Esophagus (tissue), 2 donors: ENCODE measurements at regions not wholly inside any gene's neighbourhood (a gene's known extent, or its start where the extent isn't known, plus 50 kb on each side); places are given as distances from the start of the nearest gene placed in this dataset.

Experiments used
- H3K27ac ChIP-seq, 2 donors: one replicate each; pipeline ENCODE4 v1.5.1; 2013; ENCODE audit warnings: low read depth in 2 of 2, mild to moderate bottlenecking in 2 of 2, inconsistent platforms in 1 of 2, low read length in 1 of 2, moderate library complexity in 1 of 2
- H3K27me3 ChIP-seq, 2 donors: one replicate each; pipeline ENCODE4 v1.6.1; 2013; ENCODE audit warnings: low read length in 2 of 2, control low read depth in 1 of 2, mild to moderate bottlenecking in 1 of 2; ENCODE audit not compliant: insufficient read depth in 2 of 2, control insufficient read depth in 1 of 2
- H3K36me3 ChIP-seq, 2 donors: one replicate each; pipeline ENCODE4 v1.6.1; 2013; ENCODE audit warnings: low read length in 1 of 2; ENCODE audit not compliant: control insufficient read depth in 2 of 2, insufficient read depth in 2 of 2
- H3K4me1 ChIP-seq, 2 donors: one replicate each; pipeline ENCODE4 v1.6.1; 2013; ENCODE audit warnings: low read length in 1 of 2; ENCODE audit not compliant: control insufficient read depth in 2 of 2, insufficient read depth in 2 of 2
- H3K4me3 ChIP-seq, 2 donors: one replicate each; pipeline ENCODE4 v1.5.1; 2013; ENCODE audit warnings: low read length in 2 of 2, mild to moderate bottlenecking in 2 of 2, low read depth in 1 of 2, moderate library complexity in 1 of 2
- H3K9me3 ChIP-seq, 2 donors: one replicate each; pipeline ENCODE4 v1.6.1; 2013; ENCODE audit warnings: mild to moderate bottlenecking in 2 of 2, low read depth in 1 of 2, low read length in 1 of 2, moderate library complexity in 1 of 2; ENCODE audit not compliant: control insufficient read depth in 2 of 2, insufficient read depth in 1 of 2
- WGBS, 2 donors: extraction: QIAGEN DNeasy Blood & Tissue Kit; methylation state at CpG; one replicate each; pipeline ENCODE4 v1.1.7; 2013; 5-methylcytosine and 5-hydroxymethylcytosine counted together
- donor health status: healthy with polysubstance abuse.
- donor health status: Bipolar disorder and iron deficiency.

- peak overlapping the region in 1 of 2 donors; percentile 35 for H3K4me3 ChIP-seq
- H3K27ac ChIP-seq: no peak overlapping the region
- H3K36me3 ChIP-seq: no peaks in the 10 kb centered on the region
- H3K4me1 ChIP-seq: no peaks in the 10 kb centered on the region
- no peaks in the 10 kb centered on the region for H3K9me3 ChIP-seq
- WGBS, 2 donors: 1 to 2% methylated on average over 23 to 114 of the region's 120 CpGs
- peaks cover 11 to 12% of the 10 kb centered on the region in 2 donors for H3K27me3 ChIP-seq
These were observed 1251.9 kb downstream of the BRD1 start for GRCh38 chr22:48575618-48576332.

- Histone ChIP-seq H3K36me3 (no peaks in the 10 kb centered on the region), H3K27me3 (peaks cover 11 to 12% of the 10 kb centered on the region in 2 donors), H3K9me3 (no peaks in the 10 kb centered on the region), H3K27ac (no peak overlapping the region), H3K4me1 (no peaks in the 10 kb centered on the region), H3K4me3 (peak overlapping the region in 1 of 2 donors; percentile 35)
- WGBS, 2 donors: 7 to 9% methylated on average over 70 to 92 of the region's 92 CpGs
These were observed 1252.7 kb downstream of the BRD1 start for GRCh38 chr22:48574776-48575617.

GRCh38 chr22:48573766-48574165 is 1253.9 kb downstream of the BRD1 start:
- 69 to 78% methylated on average over 4 of the region's 4 CpGs for WGBS, 2 donors
- H3K4me1 ChIP-seq: no peaks in the 10 kb centered on the region
- H3K9me3 ChIP-seq: peaks cover 0 to 4% of the 10 kb centered on the region in 2 donors
- peaks cover 11 to 12% of the 10 kb centered on the region in 2 donors for H3K27me3 ChIP-seq
- H3K4me3 ChIP-seq: no peak overlapping the region
- no peak overlapping the region for H3K27ac ChIP-seq
- H3K36me3 ChIP-seq: no peaks in the 10 kb centered on the region

- 67 to 71% methylated on average over 4 of the region's 4 CpGs for WGBS, 2 donors
- Histone ChIP-seq H3K27ac (no peak overlapping the region), H3K27me3 (peaks cover 11 to 12% of the 10 kb centered on the region in 2 donors), H3K36me3 (no peaks in the 10 kb centered on the region), H3K4me1 (no peaks in the 10 kb centered on the region), H3K9me3 (peaks cover 0 to 4% of the 10 kb centered on the region in 2 donors), H3K4me3 (no peak overlapping the region)
These were observed 1254.7 kb downstream of the BRD1 start for GRCh38 chr22:48572951-48573350.

- H3K9me3 ChIP-seq: peaks cover 0 to 4% of the 10 kb centered on the region in 2 donors
- no peaks in the 10 kb centered on the region for H3K4me1 ChIP-seq
- peaks cover 6% of the 10 kb centered on the region in 2 donors for H3K27me3 ChIP-seq
- no peak overlapping the region for H3K27ac ChIP-seq
- no peaks in the 10 kb centered on the region for H3K36me3 ChIP-seq
- H3K4me3 ChIP-seq: no peak overlapping the region
- 87 to 91% methylated on average over 2 of the region's 2 CpGs for WGBS, 2 donors
These were observed 1256.8 kb downstream of the BRD1 start for GRCh38 chr22:48570912-48571311.

GRCh38 chr22:48569476-48570233 is 1258.0 kb downstream of the BRD1 start:
- H3K27me3 ChIP-seq: peaks cover 0 to 4% of the 10 kb centered on the region in 2 donors
- no peaks in the 10 kb centered on the region for H3K36me3 ChIP-seq
- H3K27ac ChIP-seq: no peak overlapping the region
- no peak overlapping the region for H3K4me3 ChIP-seq
- peaks cover 0 to 4% of the 10 kb centered on the region in 2 donors for H3K9me3 ChIP-seq
- 93 to 94% methylated on average over 24 to 25 of the region's 25 CpGs for WGBS, 2 donors
- no peaks in the 10 kb centered on the region for H3K4me1 ChIP-seq

GRCh38 chr22:48568736-48569330 is 1258.8 kb downstream of the BRD1 start:
- 86 to 88% methylated on average over 14 to 15 of the region's 15 CpGs for WGBS, 2 donors
- H3K27me3 ChIP-seq: no peaks in the 10 kb centered on the region

GRCh38 chr22:48567213-48567975 is 1260.3 kb downstream of the BRD1 start:
- no peaks in the 10 kb centered on the region for H3K4me1 ChIP-seq
- H3K27ac ChIP-seq: no peak overlapping the region
- no peaks in the 10 kb centered on the region for H3K36me3 ChIP-seq
- peaks cover 0 to 4% of the 10 kb centered on the region in 2 donors for H3K9me3 ChIP-seq
- H3K27me3 ChIP-seq: no peaks in the 10 kb centered on the region
- no peak overlapping the region for H3K4me3 ChIP-seq
- 38 to 43% methylated on average over 18 of the region's 18 CpGs for WGBS, 2 donors

More at GRCh38 chr22:48568736-48569330, 1258.8 kb downstream of the BRD1 start:
- Histone ChIP-seq H3K9me3 (peaks cover 0 to 4% of the 10 kb centered on the region in 2 donors), H3K4me3 (no peak overlapping the region), H3K36me3 (no peaks in the 10 kb centered on the region), H3K27ac (no peak overlapping the region), H3K4me1 (no peaks in the 10 kb centered on the region)
